Gastroesophageal sphincter (tissue), 4 donors: ENCODE measurements at regions not wholly inside any gene's neighbourhood (a gene's known extent, or its start where the extent isn't known, plus 50 kb on each side); places are given as distances from the start of the nearest gene placed in this dataset.

Source experiments
- ATAC-seq: fragments of 150-250 bp; one replicate; pipeline ENCODE4 v1.9.1; 2016; ENCODE audit warnings: mild to moderate bottlenecking, moderate library complexity
- H3K27ac ChIP-seq, 4 donors: fragments of 200-600 bp; sonication (generic) in 3 of 4; 1 replicate in 3 of 4; 2 replicates in 1 of 4; pipeline ENCODE4 v1.5.1; 2016 to 2019
- H3K27me3 ChIP-seq: fragments of 200-600 bp; sonication (generic); one replicate; pipeline ENCODE4 v1.5.1; 2019
- H3K36me3 ChIP-seq, 2 donors: fragments of 200-600 bp; sonication (generic); one replicate each; pipeline ENCODE4 v1.5.1; 2019; ENCODE audit warnings: control low read depth in 1 of 2
- H3K4me1 ChIP-seq, 3 donors: fragments of 200-600 bp; sonication (generic); 1 replicate in 2 of 3; 2 replicates in 1 of 3; pipeline ENCODE4 v1.5.1; 2016 to 2019; ENCODE audit warnings: control low read depth in 2 of 3
- H3K4me3 ChIP-seq, 2 donors: fragments of 200-600 bp; sonication (generic); one replicate each; pipeline ENCODE4 v1.5.1; 2019; ENCODE audit warnings: mild to moderate bottlenecking in 1 of 2, moderate library complexity in 1 of 2
- H3K9me3 ChIP-seq, 3 donors: fragments of 200-600 bp; sonication (generic); one replicate each; pipeline ENCODE4 v1.5.1; 2017 to 2019; ENCODE audit warnings: control low read depth in 2 of 3
- CTCF ChIP-seq, 4 experiments: fragments of 200-600 bp in 2 of 4; fragments of 450-650 bp in 2 of 4; sonication (generic) in 1 of 4; IDR thresholded peaks; one replicate each; pipeline ENCODE4 v1.5.1; 2017 to 2019; ENCODE audit warnings: antibody characterized with exemption in 4 of 4, mild to moderate bottlenecking in 2 of 4, moderate library complexity in 2 of 4
- EP300 ChIP-seq: sonication (generic); formaldehyde crosslinking; IDR thresholded peaks from one replicate; pipeline ENCODE4 v1.6.1; 2017; ENCODE audit warnings: antibody characterized with exemption, mild to moderate bottlenecking
- POLR2A ChIP-seq, 2 donors: fragments of 450-650 bp; IDR thresholded peaks; one replicate each; pipeline ENCODE4 v1.6.1; 2017; ENCODE audit warnings: antibody characterized with exemption in 2 of 2, mild to moderate bottlenecking in 2 of 2, moderate library complexity in 1 of 2
- POLR2AphosphoS5 ChIP-seq: sonication (generic); formaldehyde crosslinking; IDR thresholded peaks from one replicate; pipeline ENCODE4 v1.6.1; 2017; ENCODE audit warnings: antibody characterized with exemption
- WGBS, 2 donors: methylation state at CpG; one replicate each; pipeline ENCODE4 v1.1.5; 2018; ENCODE audit warnings: low coverage in 1 of 2; 5-methylcytosine and 5-hydroxymethylcytosine counted together

GRCh38 chr5:53403758-53404157, 76.7 kb upstream of the FST start:
- ATAC-seq, result no peak
- no peak overlapping the region for H3K4me3 ChIP-seq

GRCh38 chr5:53405396-53405795, 75.0 kb upstream of the FST start:
- H3K4me3 ChIP-seq, result no peak overlapping the region
- no peaks in the 10 kb centered on the region for H3K27me3 ChIP-seq
- H3K4me1 ChIP-seq, result no peaks in the 10 kb centered on the region
- peaks cover 0 to 6% (median 0%) of the 10 kb centered on the region in 3 donors for H3K9me3 ChIP-seq
- no peak overlapping the region for H3K27ac ChIP-seq
- no peak for ATAC-seq
- no peaks in the 10 kb centered on the region for H3K36me3 ChIP-seq
- TF ChIP-seq CTCF (IDR thresholded peaks at IDR 0.05) (no peak), EP300 (no peak), POLR2AphosphoS5 (no peak), POLR2A (IDR thresholded peaks at IDR 0.05) (no peak)
- 77 to 100% methylated on average over 1 of the region's 1 CpG for WGBS, 2 donors

More at GRCh38 chr5:53403758-53404157, 76.7 kb upstream of the FST start:
- no peaks in the 10 kb centered on the region for H3K27me3 ChIP-seq
- WGBS, 2 donors, result 23 to 76% methylated on average over 2 of the region's 2 CpGs
- no peaks in the 10 kb centered on the region for H3K36me3 ChIP-seq
- H3K9me3 ChIP-seq, result peaks cover 0 to 6% (median 0%) of the 10 kb centered on the region in 3 donors
- no peak overlapping the region for H3K27ac ChIP-seq
- no peaks in the 10 kb centered on the region for H3K4me1 ChIP-seq
- TF ChIP-seq CTCF (IDR thresholded peaks at IDR 0.05) (no peak), POLR2A (IDR thresholded peaks at IDR 0.05) (no peak), POLR2AphosphoS5 (no peak), EP300 (no peak)

- no peak overlapping the region for H3K4me3 ChIP-seq
- H3K4me1 ChIP-seq, result no peaks in the 10 kb centered on the region
- peaks cover 0 to 6% (median 0%) of the 10 kb centered on the region in 3 donors for H3K9me3 ChIP-seq
- TF ChIP-seq POLR2AphosphoS5, result no peak
- no peak for TF ChIP-seq POLR2A (IDR thresholded peaks at IDR 0.05)
- no peak for TF ChIP-seq EP300
- no peak for TF ChIP-seq CTCF (IDR thresholded peaks at IDR 0.05)
- 87 to 90% methylated on average over 3 to 4 of the region's 4 CpGs for WGBS, 2 donors
- H3K27ac ChIP-seq, result no peak overlapping the region
- H3K27me3 ChIP-seq, result no peaks in the 10 kb centered on the region
- ATAC-seq, result no peak
- H3K36me3 ChIP-seq, result no peaks in the 10 kb centered on the region
Observed at GRCh38 chr5:53406630-53407316, 73.7 kb upstream of the FST start.

GRCh38 chr5:53407373-53407772, 73.1 kb upstream of the FST start:
- ATAC-seq, result no peak

More at GRCh38 chr5:53407373-53407772, 73.1 kb upstream of the FST start:
- Histone ChIP-seq H3K27ac (no peak overlapping the region), H3K4me3 (no peak overlapping the region), H3K9me3 (peaks cover 0 to 6% (median 0%) of the 10 kb centered on the region in 3 donors), H3K27me3 (no peaks in the 10 kb centered on the region), H3K4me1 (no peaks in the 10 kb centered on the region), H3K36me3 (no peaks in the 10 kb centered on the region)
- TF ChIP-seq CTCF (IDR thresholded peaks at IDR 0.05), result no peak
- WGBS, 2 donors, result no CpG with 5 or more reads among the region's 1 CpG
